OCI-LY3 (cell line): ENCODE measurements at regions not wholly inside any gene's neighbourhood (a gene's known extent, or its start where the extent isn't known, plus 50 kb on each side); places are given as distances from the start of the nearest gene placed in this dataset.

ENCODE experiments used
- H2AFZ ChIP-seq: fragments of 200-600, 300-600 bp; shearing (Covaris generic); 2 replicates; pipeline ENCODE4 v1.6.0; 2014; ENCODE audit warnings: antibody characterized with exemption, low read depth, low read length
- H3K27ac ChIP-seq: fragments of 200-600, 300-600 bp; sonication (generic); 2 replicates; pipeline ENCODE4 v1.5.1; 2014; ENCODE audit warnings: mild to moderate bottlenecking, low read length, moderate library complexity, mixed read lengths
- H3K27me3 ChIP-seq: fragments of 200-600, 300-600 bp; sonication (generic); 2 replicates; pipeline ENCODE4 v1.6.1; 2014; ENCODE audit warnings: low read depth, low read length, mixed read lengths
- H3K36me3 ChIP-seq: fragments of 200-600, 300-600 bp; sonication (generic); replicated peaks from 2 replicates; pipeline ENCODE3; 2014; ENCODE audit warnings: low read depth, low read length, mixed read lengths
- H3K4me1 ChIP-seq: fragments of 300-600, 200-600 bp; sonication (generic); 2 replicates; pipeline ENCODE4 v1.6.1; 2014; ENCODE audit warnings: low read length, mixed read lengths
- H3K4me2 ChIP-seq: fragments of 200-600, 300-600 bp; sonication (generic); 2 replicates; pipeline ENCODE4 v1.6.1; 2014; ENCODE audit warnings: low read length, mixed read lengths
- H3K4me3 ChIP-seq: fragments of 300-600, 200-600 bp; sonication (generic); 2 replicates; pipeline ENCODE4 v1.5.1; 2014; ENCODE audit warnings: antibody characterized with exemption, mild to moderate bottlenecking, low read length, moderate library complexity
- H3K79me2 ChIP-seq: fragments of 300-600, 200-600 bp; shearing (Covaris generic); 2 replicates; pipeline ENCODE4 v1.6.1; 2014; ENCODE audit warnings: mild to moderate bottlenecking, low read length, mixed read lengths
- H3K9ac ChIP-seq: fragments of 300-600, 200-600 bp; shearing (Covaris generic); 2 replicates; pipeline ENCODE4 v1.6.0; 2014; ENCODE audit warnings: mild to moderate bottlenecking, low read length, moderate library complexity
- H3K9me3 ChIP-seq: fragments of 200-600, 300-600 bp; shearing (Covaris generic); 2 replicates; pipeline ENCODE4 v1.6.1; 2014; ENCODE audit warnings: low read length, mixed read lengths; ENCODE audit not compliant: insufficient read depth
- H4K20me1 ChIP-seq: fragments of 200-600, 300-600 bp; sonication (generic); 2 replicates; pipeline ENCODE4 v1.6.1; 2016; ENCODE audit warnings: low read length, mixed read lengths; ENCODE audit not compliant: insufficient read depth
- EZH2phosphoT487 ChIP-seq: fragments of 200-600 bp; shearing (Covaris generic); IDR thresholded peaks from 2 replicates; pipeline ENCODE4 v1.6.1; 2018; ENCODE audit warnings: antibody characterized with exemption, mixed run types, low read depth
- TF ChIP-seq, protein P1 (sequence below): fragments of 200-600, 300-600 bp; sonication (generic); IDR thresholded peaks from 2 replicates; pipeline ENCODE4 v1.5.1; 2014; ENCODE audit warnings: antibody characterized with exemption, low read length, low read depth

DNA sequence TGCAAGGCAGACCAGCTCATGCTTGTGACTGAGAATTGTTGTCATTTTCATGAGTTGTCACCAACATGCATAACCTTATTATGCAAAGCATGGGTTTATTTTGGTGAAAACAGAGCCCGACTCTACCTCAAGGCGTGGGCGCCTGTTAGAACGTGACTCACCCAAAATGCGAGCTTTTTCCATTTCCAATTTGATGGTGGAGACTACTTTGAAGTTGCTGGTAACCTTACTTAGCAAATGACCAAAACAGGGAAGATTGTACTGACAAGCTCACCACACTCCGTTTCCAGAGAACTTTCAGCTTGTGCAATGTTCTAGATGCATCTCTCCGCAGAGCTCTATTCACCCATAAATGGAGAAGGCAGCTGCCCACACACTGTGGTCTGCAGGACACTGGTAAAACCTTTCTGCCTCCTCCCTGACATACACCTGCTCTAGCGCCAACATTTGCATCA lies 284.5 kb downstream of the MAF start:
- Histone ChIP-seq H3K27ac (no peak overlapping the region), H3K4me2 (no peak overlapping the region), H3K4me3 (no peak overlapping the region), H3K9ac (no peak overlapping the region), H3K4me1 (no peaks in the 10 kb centered on the region), H3K9me3 (no peaks in the 10 kb centered on the region), H3K27me3 (peaks cover 67% of the 10 kb centered on the region), H4K20me1 (peaks cover 3% of the 10 kb centered on the region; the same call in 1 of the 2 replicates), H2AFZ (no peak overlapping the region), H3K79me2 (no peaks in the 10 kb centered on the region), H3K36me3 (no peaks in the 10 kb centered on the region)
- TF ChIP-seq, protein P1, sequence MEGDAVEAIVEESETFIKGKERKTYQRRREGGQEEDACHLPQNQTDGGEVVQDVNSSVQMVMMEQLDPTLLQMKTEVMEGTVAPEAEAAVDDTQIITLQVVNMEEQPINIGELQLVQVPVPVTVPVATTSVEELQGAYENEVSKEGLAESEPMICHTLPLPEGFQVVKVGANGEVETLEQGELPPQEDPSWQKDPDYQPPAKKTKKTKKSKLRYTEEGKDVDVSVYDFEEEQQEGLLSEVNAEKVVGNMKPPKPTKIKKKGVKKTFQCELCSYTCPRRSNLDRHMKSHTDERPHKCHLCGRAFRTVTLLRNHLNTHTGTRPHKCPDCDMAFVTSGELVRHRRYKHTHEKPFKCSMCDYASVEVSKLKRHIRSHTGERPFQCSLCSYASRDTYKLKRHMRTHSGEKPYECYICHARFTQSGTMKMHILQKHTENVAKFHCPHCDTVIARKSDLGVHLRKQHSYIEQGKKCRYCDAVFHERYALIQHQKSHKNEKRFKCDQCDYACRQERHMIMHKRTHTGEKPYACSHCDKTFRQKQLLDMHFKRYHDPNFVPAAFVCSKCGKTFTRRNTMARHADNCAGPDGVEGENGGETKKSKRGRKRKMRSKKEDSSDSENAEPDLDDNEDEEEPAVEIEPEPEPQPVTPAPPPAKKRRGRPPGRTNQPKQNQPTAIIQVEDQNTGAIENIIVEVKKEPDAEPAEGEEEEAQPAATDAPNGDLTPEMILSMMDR, result no peak
- no peak for TF ChIP-seq EZH2phosphoT487

DNA sequence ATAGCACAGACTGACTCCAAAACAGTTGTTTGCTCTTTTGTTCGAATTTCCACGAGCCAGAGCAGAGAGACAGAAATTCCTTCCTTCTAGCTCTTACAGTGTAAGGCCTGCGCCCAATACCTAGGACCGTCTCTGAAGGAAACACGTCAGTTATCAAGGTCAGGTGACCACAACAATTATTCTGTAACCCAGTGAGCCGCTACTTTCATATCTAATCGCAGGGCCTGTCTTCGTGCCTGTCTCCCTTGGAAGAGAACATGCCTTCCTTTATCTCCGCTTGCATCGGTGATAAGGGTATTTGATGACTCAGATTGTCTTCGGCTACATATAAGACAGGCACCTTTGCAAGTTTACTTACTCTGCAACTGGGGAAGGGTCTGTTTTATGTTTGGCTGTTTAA lies 288.0 kb downstream of the MAF start:
- H2AFZ ChIP-seq, result no peak overlapping the region
- H3K79me2 ChIP-seq, result no peaks in the 10 kb centered on the region
- no peak overlapping the region for H3K27ac ChIP-seq
- no peaks in the 10 kb centered on the region for H3K36me3 ChIP-seq
- no peak overlapping the region for H3K4me3 ChIP-seq
- TF ChIP-seq, protein P1, result no peak
- TF ChIP-seq EZH2phosphoT487, result no peak
- H3K4me1 ChIP-seq, result 0 out of 2 replicates have a peak, but pooled peaks cover 3% of the 10 kb centered on the region
- peaks cover 72% of the 10 kb centered on the region for H3K27me3 ChIP-seq
- H3K9ac ChIP-seq, result no peak overlapping the region
- H4K20me1 ChIP-seq, result peaks cover 2% of the 10 kb centered on the region; the same call in 1 of the 2 replicates
- no peak overlapping the region for H3K4me2 ChIP-seq
- no peaks in the 10 kb centered on the region for H3K9me3 ChIP-seq

DNA sequence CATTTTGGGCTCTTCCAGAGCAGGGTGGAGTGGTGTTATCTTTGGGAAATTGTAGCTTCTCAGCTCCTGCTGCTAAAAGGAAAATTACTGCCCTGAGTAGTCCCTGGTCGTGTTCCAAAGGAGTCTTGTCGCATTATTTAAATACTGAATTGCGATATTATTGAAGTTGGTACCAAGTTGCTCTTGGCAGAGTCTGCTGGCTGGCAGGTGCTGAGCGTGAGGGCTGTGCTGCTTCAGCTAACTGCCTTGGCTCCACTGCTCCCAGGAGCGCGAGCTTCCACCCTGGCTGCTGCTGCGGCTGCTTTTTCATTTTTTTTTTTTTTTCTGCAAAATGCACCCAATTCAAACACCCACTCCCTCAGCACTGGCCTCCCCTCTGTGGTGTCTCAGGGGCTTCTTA lies 289.8 kb downstream of the MAF start:
- 0 out of 2 replicates have a peak, but pooled peaks cover 3% of the 10 kb centered on the region for H3K4me1 ChIP-seq

DNA sequence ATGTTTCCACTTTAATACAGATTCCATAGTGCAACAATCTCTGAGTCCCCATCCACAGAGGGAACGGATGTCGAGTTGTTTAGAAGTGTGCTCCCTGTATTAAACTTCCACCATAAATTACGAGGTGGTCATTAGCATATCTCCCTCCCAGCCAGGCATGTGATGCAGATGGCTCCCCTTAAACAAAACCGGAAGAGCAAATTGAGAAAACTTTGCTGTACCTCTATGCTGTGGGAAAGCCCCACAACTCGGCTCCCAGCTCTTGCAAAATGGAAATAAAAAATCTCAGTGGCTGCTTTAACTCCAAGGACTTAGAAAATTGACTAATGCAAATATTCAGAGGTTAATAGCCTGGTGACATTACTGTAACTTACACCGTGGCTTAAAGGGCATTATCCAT lies 290.9 kb downstream of the MAF start:
- Histone ChIP-seq H3K4me3 (no peak overlapping the region), H4K20me1 (peaks cover 2% of the 10 kb centered on the region; the same call in 1 of the 2 replicates), H3K9ac (no peak overlapping the region), H3K4me1 (0 out of 2 replicates have a peak, but pooled peaks cover 3% of the 10 kb centered on the region), H3K27ac (no peak overlapping the region), H3K79me2 (no peaks in the 10 kb centered on the region), H2AFZ (no peak overlapping the region), H3K9me3 (no peaks in the 10 kb centered on the region), H3K27me3 (peaks cover 81% of the 10 kb centered on the region), H3K36me3 (no peaks in the 10 kb centered on the region), H3K4me2 (no peak overlapping the region)
- TF ChIP-seq, protein P1, result no peak
- no peak for TF ChIP-seq EZH2phosphoT487

More for the DNA sequence above, 289.8 kb downstream of the MAF start:
- Histone ChIP-seq H3K27me3 (peaks cover 78% of the 10 kb centered on the region), H2AFZ (no peak overlapping the region), H4K20me1 (peaks cover 2% of the 10 kb centered on the region; the same call in 1 of the 2 replicates), H3K4me2 (no peak overlapping the region), H3K79me2 (no peaks in the 10 kb centered on the region), H3K9me3 (no peaks in the 10 kb centered on the region), H3K4me3 (no peak overlapping the region), H3K9ac (no peak overlapping the region), H3K27ac (no peak overlapping the region), H3K36me3 (no peaks in the 10 kb centered on the region)
- no peak for TF ChIP-seq EZH2phosphoT487
- TF ChIP-seq, protein P1, result no peak
